AG08396 (cell line): ENCODE measurements at regions not wholly inside any gene's neighbourhood (a gene's known extent, or its start where the extent isn't known, plus 50 kb on each side); places are given as distances from the start of the nearest gene placed in this dataset.
"Not testable (repeated sequence)": the region's sequence is repeated elsewhere in the genome, so short reads cannot be mapped to it uniquely, and the experiment has no call there.

Experiments used
- DNase-seq: peaks from one replicate; pipeline ENCODE4 v3.0.0; 2012; ENCODE audit warnings: low spot score, mixed read lengths

GRCh38 chr3:153752405-153753027, 368.7 kb upstream of the ARHGEF26 start:
- DNase-seq, result no peak

GRCh38 chr3:153753035-153753434, 368.2 kb upstream of the ARHGEF26 start:
- DNase-seq, result no peak

GRCh38 chr3:153756816-153757215, 364.4 kb upstream of the ARHGEF26 start:
- DNase-seq, result peak; percentile 18

- DNase-seq, result no peak
Measured at GRCh38 chr3:153757839-153758238, 363.4 kb upstream of the ARHGEF26 start.

GRCh38 chr3:153760948-153761347, 360.2 kb upstream of the ARHGEF26 start:
- no peak for DNase-seq

- no peak for DNase-seq
Measured at GRCh38 chr3:153762411-153763235, 358.6 kb upstream of the ARHGEF26 start.

GRCh38 chr3:153767601-153768560, 353.3 kb upstream of the ARHGEF26 start:
- no peak for DNase-seq

GRCh38 chr3:153768561-153769469, 352.4 kb upstream of the ARHGEF26 start:
- peak; percentile 56 for DNase-seq

GRCh38 chr3:153783106-153783505, 338.1 kb upstream of the ARHGEF26 start:
- no peak for DNase-seq

- no peak for DNase-seq
Measured at GRCh38 chr3:153783741-153784480, 337.3 kb upstream of the ARHGEF26 start.

- no peak for DNase-seq
Measured at GRCh38 chr3:153785901-153786300, 335.3 kb upstream of the ARHGEF26 start.

GRCh38 chr3:153789380-153789779, 331.8 kb upstream of the ARHGEF26 start:
- DNase-seq, result no peak

GRCh38 chr3:153797056-153797455, 324.1 kb upstream of the ARHGEF26 start:
- not testable (repeated sequence) for DNase-seq

- no peak for DNase-seq
Measured at GRCh38 chr3:153809097-153809496, 312.1 kb upstream of the ARHGEF26 start.

GRCh38 chr3:153818338-153818737, 302.9 kb upstream of the ARHGEF26 start:
- DNase-seq, result no peak

- no peak for DNase-seq
Measured at GRCh38 chr3:153820035-153820434, 301.2 kb upstream of the ARHGEF26 start.

- DNase-seq, result not testable (repeated sequence)
Measured at GRCh38 chr3:153828346-153828745, 292.8 kb upstream of the ARHGEF26 start.

GRCh38 chr3:153829606-153830170, 291.5 kb upstream of the ARHGEF26 start:
- no peak for DNase-seq

- DNase-seq, result no peak
Measured at GRCh38 chr3:153830552-153830951, 290.6 kb upstream of the ARHGEF26 start.

GRCh38 chr3:153835540-153835939, 285.6 kb upstream of the ARHGEF26 start:
- no peak for DNase-seq
